Stimulated activated naive CD8-positive, alpha-beta T cell treated with anti-CD3 and anti-CD28 coated beads, Interleukin-15, amount 100 ng/mL, for 72 hours (primary cell): ENCODE measurements at regions not wholly inside any gene's neighbourhood (a gene's known extent, or its start where the extent isn't known, plus 50 kb on each side); places are given as distances from the start of the nearest gene placed in this dataset.
A peak's percentile ranks its signal among the peaks of the same experiment; 100 is the strongest.

Source experiments
- ATAC-seq: fragments of 150-1000 bp; cut with Tn5 transposase; 2 replicates; pipeline ENCODE4 v1.10.0; 2021; ENCODE audit warnings: mild to moderate bottlenecking, moderate library complexity
- DNase-seq, 2 donors: peaks; one replicate each; pipeline ENCODE4 v3.0.0; 2021 to 2022
- H3K27ac Mint-ChIP-seq, 2 donors: one replicate each; pipeline ENCODE4 v1.8.0; 2022; ENCODE audit warnings: mild to moderate bottlenecking in 2 of 2, mixed read lengths in 2 of 2, moderate library complexity in 2 of 2
- H3K27me3 Mint-ChIP-seq: one replicate; pipeline ENCODE4 v1.8.0; 2022; ENCODE audit warnings: mixed read lengths
- H3K4me1 Mint-ChIP-seq: one replicate; pipeline ENCODE4 v1.8.0; 2022; ENCODE audit warnings: mild to moderate bottlenecking, mixed read lengths
- H3K4me3 Mint-ChIP-seq, 2 donors: one replicate each; pipeline ENCODE4 v1.8.0; 2022; ENCODE audit warnings: mild to moderate bottlenecking in 2 of 2, mixed read lengths in 2 of 2, moderate library complexity in 1 of 2
- H3K9me3 Mint-ChIP-seq, 2 donors: one replicate each; pipeline ENCODE4 v1.8.0; 2022; ENCODE audit warnings: mixed read lengths in 2 of 2

GRCh38 chr2:129903586-129904425 is 75.7 kb upstream of the RAB6C start:
- no peaks in the 10 kb centered on the region for H3K4me1 Mint-ChIP-seq
- H3K4me3 Mint-ChIP-seq, result peak overlapping the region in 1 of 2 donors; percentile 36
- H3K27ac Mint-ChIP-seq, result no peak overlapping the region
- no peaks in the 10 kb centered on the region for H3K9me3 Mint-ChIP-seq
- no peak for DNase-seq
- peaks cover 10% of the 10 kb centered on the region for H3K27me3 Mint-ChIP-seq
- no peak for ATAC-seq

- no peaks in the 10 kb centered on the region for H3K9me3 Mint-ChIP-seq
- DNase-seq, result no peak
- no peak overlapping the region for H3K4me3 Mint-ChIP-seq
- H3K27me3 Mint-ChIP-seq, result peaks cover 9% of the 10 kb centered on the region
- H3K4me1 Mint-ChIP-seq, result no peaks in the 10 kb centered on the region
- no peak for ATAC-seq
- H3K27ac Mint-ChIP-seq, result no peak overlapping the region
These were observed 74.7 kb upstream of the RAB6C start for GRCh38 chr2:129904532-129905446.

GRCh38 chr2:129905664-129906081 is 73.8 kb upstream of the RAB6C start:
- Mint-ChIP-seq H3K4me1 (no peaks in the 10 kb centered on the region), H3K27ac (no peak overlapping the region), H3K27me3 (peaks cover 9% of the 10 kb centered on the region), H3K4me3 (no peak overlapping the region), H3K9me3 (no peaks in the 10 kb centered on the region)
- ATAC-seq (no peak), DNase-seq (no peak)

GRCh38 chr2:129906139-129906860 is 73.2 kb upstream of the RAB6C start:
- ATAC-seq, result no peak
- H3K27ac Mint-ChIP-seq, result no peak overlapping the region
- no peaks in the 10 kb centered on the region for H3K4me1 Mint-ChIP-seq

GRCh38 chr2:129906861-129907235 is 72.6 kb upstream of the RAB6C start:
- peaks cover 9% of the 10 kb centered on the region for H3K27me3 Mint-ChIP-seq
- no peak for ATAC-seq
- DNase-seq, result no peak
- no peaks in the 10 kb centered on the region for H3K4me1 Mint-ChIP-seq
- H3K27ac Mint-ChIP-seq, result no peak overlapping the region
- no peak overlapping the region for H3K4me3 Mint-ChIP-seq
- no peaks in the 10 kb centered on the region for H3K9me3 Mint-ChIP-seq

More at GRCh38 chr2:129906139-129906860, 73.2 kb upstream of the RAB6C start:
- Mint-ChIP-seq H3K9me3 (no peaks in the 10 kb centered on the region), H3K27me3 (peaks cover 9% of the 10 kb centered on the region), H3K4me3 (no peak overlapping the region)
- no peak for DNase-seq

- H3K27me3 Mint-ChIP-seq, result peaks cover 9% of the 10 kb centered on the region
These were observed 72.0 kb upstream of the RAB6C start for GRCh38 chr2:129907256-129907998.

GRCh38 chr2:129908721-129909373 is 70.6 kb upstream of the RAB6C start:
- Mint-ChIP-seq H3K27me3 (peaks cover 9% of the 10 kb centered on the region), H3K27ac (no peak overlapping the region), H3K4me1 (no peaks in the 10 kb centered on the region), H3K9me3 (no peaks in the 10 kb centered on the region), H3K4me3 (no peak overlapping the region)
- no peak for ATAC-seq
- no peak for DNase-seq

More at GRCh38 chr2:129907256-129907998, 72.0 kb upstream of the RAB6C start:
- Mint-ChIP-seq H3K4me1 (no peaks in the 10 kb centered on the region), H3K9me3 (no peaks in the 10 kb centered on the region), H3K4me3 (no peak overlapping the region), H3K27ac (peak overlapping the region in 1 of 2 donors; percentile 42)
- no peak for ATAC-seq
- DNase-seq, result no peak

- H3K9me3 Mint-ChIP-seq, result no peaks in the 10 kb centered on the region
- no peaks in the 10 kb centered on the region for H3K4me1 Mint-ChIP-seq
- ATAC-seq (no peak), DNase-seq (no peak)
- no peak overlapping the region for H3K4me3 Mint-ChIP-seq
- H3K27me3 Mint-ChIP-seq, result peaks cover 9% of the 10 kb centered on the region
- H3K27ac Mint-ChIP-seq, result no peak overlapping the region
These were observed 69.6 kb upstream of the RAB6C start for GRCh38 chr2:129909651-129910418.

- no peaks in the 10 kb centered on the region for H3K9me3 Mint-ChIP-seq
- H3K27me3 Mint-ChIP-seq, result peaks cover 9% of the 10 kb centered on the region
- no peaks in the 10 kb centered on the region for H3K4me1 Mint-ChIP-seq
- no peak for DNase-seq
- H3K4me3 Mint-ChIP-seq, result no peak overlapping the region
- H3K27ac Mint-ChIP-seq, result no peak overlapping the region
- ATAC-seq, result no peak
These were observed 68.8 kb upstream of the RAB6C start for GRCh38 chr2:129910446-129911362.

- DNase-seq (no peak), ATAC-seq (no peak)
- no peak overlapping the region for H3K27ac Mint-ChIP-seq
- peaks cover 9% of the 10 kb centered on the region for H3K27me3 Mint-ChIP-seq
- no peaks in the 10 kb centered on the region for H3K9me3 Mint-ChIP-seq
- H3K4me1 Mint-ChIP-seq, result no peaks in the 10 kb centered on the region
- H3K4me3 Mint-ChIP-seq, result no peak overlapping the region
These were observed 68.0 kb upstream of the RAB6C start for GRCh38 chr2:129911363-129912065.

- DNase-seq, result no peak
- H3K4me3 Mint-ChIP-seq, result no peak overlapping the region
These were observed 67.2 kb upstream of the RAB6C start for GRCh38 chr2:129912066-129912820.

More at GRCh38 chr2:129912066-129912820, 67.2 kb upstream of the RAB6C start:
- Mint-ChIP-seq H3K27ac (no peak overlapping the region), H3K27me3 (peaks cover 2% of the 10 kb centered on the region), H3K9me3 (peaks cover 0 to 2% of the 10 kb centered on the region in 2 donors), H3K4me1 (no peaks in the 10 kb centered on the region)
- no peak for ATAC-seq
